Keratinocyte (primary cell): ENCODE measurements at regions not wholly inside any gene's neighbourhood (a gene's known extent, or its start where the extent isn't known, plus 50 kb on each side); places are given as distances from the start of the nearest gene placed in this dataset.

Source experiments
- EZH2 ChIP-seq: IDR thresholded peaks from one replicate; pipeline ENCODE4 v1.6.1; 2012; ENCODE audit warnings: inconsistent platforms, mild to moderate bottlenecking, low read length, moderate library complexity
- TF ChIP-seq, protein P1 (sequence below), 3 experiments: IDR thresholded peaks in 1 of 3; conservative IDR thresholded peaks in 1 of 3; optimal IDR thresholded peaks in 1 of 3; 2 replicates in 2 of 3; 3 replicates in 1 of 3; pipeline versions ENCODE3 to v1.5.1; 2011; ENCODE audit warnings: low read length in 3 of 3, mild to moderate bottlenecking in 3 of 3, moderate library complexity in 2 of 3, control low read depth in 1 of 3, inconsistent platforms in 1 of 3; ENCODE audit not compliant: insufficient read depth in 2 of 3; ENCODE audit errors: extremely low read depth in 1 of 3

DNA sequence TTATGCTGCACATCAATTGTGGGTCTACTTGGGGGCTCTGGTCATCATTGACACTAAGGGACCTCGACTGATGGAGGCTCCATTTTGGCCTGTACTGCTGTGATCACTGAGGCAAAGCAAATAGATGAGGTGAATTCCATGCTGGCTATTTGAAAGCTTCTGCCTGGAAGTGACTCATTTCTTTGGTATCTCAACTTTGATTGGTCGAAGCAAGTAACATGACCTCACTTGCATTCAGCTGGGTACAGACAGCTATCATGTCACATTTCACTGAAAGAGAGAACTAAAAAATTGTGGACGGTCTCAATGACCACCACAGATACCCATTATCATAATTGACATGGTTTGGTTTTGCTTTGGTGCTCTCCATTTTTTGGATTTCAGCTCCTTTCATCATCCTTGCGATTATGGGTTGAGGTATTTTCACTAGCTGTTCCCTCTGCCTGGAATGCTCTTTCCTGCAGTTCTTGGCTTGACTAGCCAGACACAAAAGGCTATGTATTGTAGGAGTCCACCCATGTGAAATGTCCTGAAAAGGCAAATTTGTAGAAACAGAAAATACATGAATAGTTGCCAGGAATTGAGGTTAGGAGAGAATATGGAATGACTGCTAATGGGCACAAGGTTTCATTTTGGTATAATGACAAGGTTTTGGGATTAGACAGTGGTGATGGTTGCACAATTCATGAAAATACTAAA is 369.2 kb upstream of the LCORL start:
- TF ChIP-seq, protein P1, sequence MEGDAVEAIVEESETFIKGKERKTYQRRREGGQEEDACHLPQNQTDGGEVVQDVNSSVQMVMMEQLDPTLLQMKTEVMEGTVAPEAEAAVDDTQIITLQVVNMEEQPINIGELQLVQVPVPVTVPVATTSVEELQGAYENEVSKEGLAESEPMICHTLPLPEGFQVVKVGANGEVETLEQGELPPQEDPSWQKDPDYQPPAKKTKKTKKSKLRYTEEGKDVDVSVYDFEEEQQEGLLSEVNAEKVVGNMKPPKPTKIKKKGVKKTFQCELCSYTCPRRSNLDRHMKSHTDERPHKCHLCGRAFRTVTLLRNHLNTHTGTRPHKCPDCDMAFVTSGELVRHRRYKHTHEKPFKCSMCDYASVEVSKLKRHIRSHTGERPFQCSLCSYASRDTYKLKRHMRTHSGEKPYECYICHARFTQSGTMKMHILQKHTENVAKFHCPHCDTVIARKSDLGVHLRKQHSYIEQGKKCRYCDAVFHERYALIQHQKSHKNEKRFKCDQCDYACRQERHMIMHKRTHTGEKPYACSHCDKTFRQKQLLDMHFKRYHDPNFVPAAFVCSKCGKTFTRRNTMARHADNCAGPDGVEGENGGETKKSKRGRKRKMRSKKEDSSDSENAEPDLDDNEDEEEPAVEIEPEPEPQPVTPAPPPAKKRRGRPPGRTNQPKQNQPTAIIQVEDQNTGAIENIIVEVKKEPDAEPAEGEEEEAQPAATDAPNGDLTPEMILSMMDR (optimal IDR thresholded peaks at IDR 0.05 in 1 of 3, IDR thresholded peaks at IDR 0.05 in 1 of 3, conservative IDR thresholded peaks at IDR 0.05 in 1 of 3; ENCODE audit: extremely low read depth in 1 of 3, insufficient read depth in 2 of 3, low read length in 3 of 3), result no peak
- no peak for TF ChIP-seq EZH2
